ENCODE measurements at regions not wholly inside any gene's neighbourhood (a gene's known extent, or its start where the extent isn't known, plus 50 kb on each side); places are given as distances from the start of the nearest gene placed in this dataset.

- no peak for DNase-seq
Measured at GRCh38 chr14:98182393-98183055, 1089.5 kb downstream of the BCL11B start.

- DNase-seq: no peak
Measured at GRCh38 chr14:98183556-98183955, 1088.4 kb downstream of the BCL11B start.

- no peak for DNase-seq
Measured at GRCh38 chr14:98184457-98184856, 1087.5 kb downstream of the BCL11B start.

- DNase-seq: no peak
Measured at GRCh38 chr14:98185036-98185435, 1087.0 kb downstream of the BCL11B start.

DNA sequence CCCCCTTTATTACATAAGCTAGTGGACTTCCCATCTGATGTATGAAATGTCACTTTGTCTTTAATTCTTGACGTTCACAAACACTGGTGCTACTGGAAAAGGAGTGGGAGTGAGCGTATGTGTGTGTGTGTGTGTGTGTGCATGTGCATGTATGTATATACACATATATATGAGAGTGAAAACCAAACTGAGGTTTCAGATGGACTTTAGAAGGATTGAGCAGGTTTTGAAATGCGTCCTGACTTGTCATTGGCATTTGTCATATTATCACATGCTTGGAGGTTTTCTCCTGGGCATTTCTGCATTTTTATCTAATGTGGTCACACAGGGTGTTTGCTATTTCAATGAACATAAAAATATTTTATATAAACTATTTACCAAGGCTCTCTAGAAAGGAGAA is 1085.9 kb downstream of the BCL11B start:
- no peak for DNase-seq

GRCh38 chr14:98187281-98187680 is 1084.7 kb downstream of the BCL11B start:
- DNase-seq: no peak

- DNase-seq: no peak
Measured at GRCh38 chr14:98189062-98189461, 1082.9 kb downstream of the BCL11B start.

DNA sequence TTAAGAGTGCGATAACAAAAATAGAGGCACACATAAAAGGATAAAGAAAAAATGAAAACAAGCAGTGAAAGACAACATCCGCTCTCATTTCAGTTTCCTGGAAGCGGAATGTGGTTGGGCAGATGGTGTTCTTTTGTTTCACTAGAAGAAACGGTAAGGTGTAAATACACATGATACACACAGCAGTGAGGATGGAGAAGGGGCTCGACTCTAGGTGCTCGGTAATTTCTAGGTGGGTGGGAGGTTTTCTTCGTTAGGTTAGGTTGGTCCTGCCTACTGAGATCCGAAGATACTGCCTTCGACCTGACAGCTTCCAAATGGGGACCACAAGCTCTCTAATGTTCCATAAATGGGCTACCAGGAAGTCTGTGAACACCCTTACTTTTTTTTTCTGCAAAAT is 1082.5 kb downstream of the BCL11B start:
- no peak for DNase-seq

DNA sequence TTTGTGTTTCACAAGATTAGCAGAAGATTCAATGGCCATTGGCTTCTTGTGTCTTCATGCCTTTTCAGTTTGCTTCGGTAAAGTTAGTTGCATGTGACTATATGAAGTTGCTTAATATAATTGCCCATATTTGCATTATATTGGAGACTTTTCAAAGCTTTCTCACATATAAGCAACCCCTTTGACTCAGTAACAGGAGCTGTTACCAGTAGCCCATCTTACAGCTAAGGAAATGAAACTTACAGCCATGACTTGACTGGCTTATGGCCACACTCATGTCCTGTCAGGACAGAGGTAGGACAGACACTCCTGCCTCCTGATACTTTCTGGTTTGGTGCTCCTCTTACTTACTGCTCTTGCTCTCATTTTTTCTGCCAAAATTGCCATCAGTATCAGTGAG is 1082.1 kb downstream of the BCL11B start:
- no peak for DNase-seq

GRCh38 chr14:98192946-98193345 is 1079.1 kb downstream of the BCL11B start:
- DNase-seq: no peak

DNA sequence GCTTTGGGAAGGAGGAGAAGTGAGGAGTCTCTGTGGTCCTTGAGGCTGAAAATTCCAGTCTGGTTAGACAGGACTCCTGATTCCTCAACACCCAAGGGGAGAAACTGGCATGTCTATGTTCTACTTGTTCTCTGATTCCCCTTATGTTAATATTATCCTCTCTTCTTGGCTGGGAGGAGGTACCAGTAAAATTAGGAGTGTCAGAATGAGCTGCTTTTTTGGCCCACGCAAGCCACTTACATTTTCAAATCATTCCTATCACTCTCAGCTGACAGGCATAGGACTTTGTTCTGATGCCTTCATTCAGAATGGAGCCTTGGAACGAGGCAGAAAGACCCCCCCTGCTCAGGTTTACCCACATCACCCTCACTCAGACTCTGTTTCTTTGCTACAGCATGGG is 1077.2 kb downstream of the BCL11B start:
- no peak for DNase-seq

DNA sequence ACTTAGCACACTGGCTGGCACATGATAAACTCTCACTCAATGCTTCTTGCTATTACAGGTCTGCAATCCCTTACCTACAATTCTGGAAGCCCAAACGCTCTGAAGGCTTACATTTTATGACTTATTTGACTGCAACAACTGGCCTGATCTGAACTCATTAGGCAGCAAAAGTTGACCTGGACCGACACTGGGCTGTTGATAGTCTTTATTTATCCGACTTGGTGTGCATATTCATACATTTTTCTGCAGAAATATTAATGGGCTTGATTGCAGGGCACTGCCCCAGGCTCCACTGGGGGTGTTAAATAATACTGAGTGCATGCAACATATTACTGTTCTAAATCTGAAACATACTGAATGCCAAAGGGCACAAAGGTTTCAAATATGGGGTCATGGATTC is 1076.7 kb downstream of the BCL11B start:
- no peak for DNase-seq

- no peak for DNase-seq
Measured at GRCh38 chr14:98197933-98198332, 1074.1 kb downstream of the BCL11B start.

- DNase-seq: peak; percentile 71 to 74
Measured at GRCh38 chr14:98198385-98198784, 1073.6 kb downstream of the BCL11B start.

GRCh38 chr14:98200601-98201000 is 1071.4 kb downstream of the BCL11B start:
- no peak for DNase-seq

DNA sequence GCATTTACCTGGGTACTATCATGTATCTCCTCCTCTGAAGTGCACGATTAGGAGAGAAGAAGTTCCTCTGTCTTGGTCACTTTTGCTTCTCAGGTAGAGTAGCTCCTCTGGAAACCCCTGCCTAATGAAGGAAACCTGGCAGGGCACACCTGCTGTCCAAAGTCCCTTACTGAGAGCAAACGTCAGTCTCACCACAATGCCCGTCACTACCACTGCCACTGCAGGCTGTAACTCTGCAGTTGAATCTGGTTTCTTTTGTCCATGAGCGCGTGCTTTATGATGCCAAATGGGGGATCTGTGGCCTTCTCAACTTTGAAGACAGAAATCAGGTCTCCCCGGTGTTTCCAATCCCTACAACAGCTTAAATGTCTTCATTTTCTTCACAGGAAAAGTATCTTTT is 1068.6 kb downstream of the BCL11B start:
- DNase-seq: no peak

- DNase-seq: no peak
Measured at GRCh38 chr14:98204139-98204538, 1067.9 kb downstream of the BCL11B start.

GRCh38 chr14:98207415-98207814 is 1064.6 kb downstream of the BCL11B start:
- DNase-seq: no peak

DNA sequence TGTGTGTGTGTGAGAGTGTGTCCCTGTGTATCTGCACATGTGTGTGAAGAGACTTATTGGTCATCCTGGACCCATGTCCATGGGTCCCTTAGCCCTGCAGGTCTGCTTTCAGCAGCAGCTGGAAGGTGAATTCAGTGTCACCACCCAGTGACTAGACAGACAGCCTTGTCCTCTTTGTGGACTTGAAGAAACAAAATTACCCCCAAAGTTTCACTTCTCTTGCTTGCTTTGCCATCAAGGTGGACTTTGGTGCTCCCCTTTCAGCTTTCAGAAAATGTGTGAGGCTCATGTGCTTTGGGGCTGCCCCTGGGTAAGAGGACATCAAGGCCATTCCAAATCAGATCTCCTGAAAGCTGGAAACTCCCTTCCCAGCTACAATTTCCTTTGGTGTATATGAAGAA is 1063.8 kb downstream of the BCL11B start:
- no peak for DNase-seq

DNA sequence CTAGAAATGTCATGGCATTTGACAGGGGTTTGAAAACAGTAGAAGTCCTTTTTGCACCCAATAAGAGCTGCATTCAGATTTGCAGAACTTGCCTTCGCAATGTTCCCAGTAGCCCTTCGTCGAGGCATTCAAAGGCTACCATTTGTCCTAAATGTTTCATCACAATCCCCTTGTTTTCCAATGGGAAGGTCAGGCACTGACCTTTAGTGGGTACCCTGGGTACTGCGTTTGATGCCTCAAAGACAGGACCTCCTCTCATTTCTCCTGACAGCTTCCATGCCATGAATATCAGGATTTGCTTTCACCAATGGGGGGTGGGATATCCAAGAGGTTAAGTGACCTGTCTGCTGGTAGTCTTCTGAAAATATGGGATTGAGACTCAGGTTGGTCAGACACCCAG is 1063.1 kb downstream of the BCL11B start:
- DNase-seq: no peak

DNA sequence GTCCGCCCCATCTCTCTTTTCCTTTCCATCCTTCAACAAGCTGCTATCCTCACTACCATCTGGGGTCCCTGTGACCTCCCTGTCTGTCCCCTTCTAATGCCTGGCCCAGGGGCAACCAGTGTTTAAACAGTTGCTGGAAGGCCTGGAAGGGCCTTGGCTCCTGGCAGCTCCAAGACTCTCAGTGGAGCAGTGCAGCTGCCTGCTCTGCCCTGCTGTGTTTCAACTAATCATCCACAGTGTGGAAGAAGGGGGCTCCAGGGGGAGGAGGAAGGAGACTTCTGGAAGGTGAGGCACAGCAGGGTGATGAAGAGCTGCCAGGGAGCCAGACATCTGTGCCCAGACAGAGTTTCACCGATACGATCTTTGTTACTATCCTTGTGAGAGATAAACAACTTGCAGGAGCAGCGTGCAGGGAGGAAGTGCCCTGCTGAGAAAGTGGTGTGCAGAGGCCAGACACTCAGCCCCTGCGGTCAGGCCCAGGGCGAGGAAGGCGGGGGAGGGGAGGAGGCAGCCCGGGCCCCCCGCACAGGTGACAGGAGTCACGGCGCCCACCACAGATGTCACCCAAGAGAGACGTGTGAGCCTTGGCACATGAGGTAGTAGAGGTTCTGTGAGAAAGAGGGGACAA is 1061.8 kb downstream of the BCL11B start:
- DNase-seq: no peak

- no peak for DNase-seq
Measured at GRCh38 chr14:98217530-98217929, 1054.5 kb downstream of the BCL11B start.

DNA sequence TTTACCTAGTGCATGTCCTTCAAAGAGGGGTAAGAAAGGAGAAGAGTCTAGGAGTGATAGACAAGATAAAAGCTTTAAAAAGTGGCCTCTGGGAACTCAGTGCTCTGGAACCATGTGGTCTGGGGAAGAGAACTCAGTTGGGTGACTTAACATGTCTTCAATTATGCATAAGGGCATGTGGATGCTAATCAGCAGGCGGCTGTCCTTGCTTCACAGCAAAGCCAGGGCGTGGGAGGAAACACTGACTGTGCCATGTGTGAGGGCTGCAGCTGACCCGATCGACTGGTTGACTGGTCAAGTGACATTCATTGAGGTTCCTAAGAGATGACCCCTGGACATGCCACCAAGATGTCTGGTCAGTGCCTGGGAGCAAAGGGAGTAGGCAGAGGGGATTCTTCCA is 1053.8 kb downstream of the BCL11B start:
- DNase-seq: no peak

DNA sequence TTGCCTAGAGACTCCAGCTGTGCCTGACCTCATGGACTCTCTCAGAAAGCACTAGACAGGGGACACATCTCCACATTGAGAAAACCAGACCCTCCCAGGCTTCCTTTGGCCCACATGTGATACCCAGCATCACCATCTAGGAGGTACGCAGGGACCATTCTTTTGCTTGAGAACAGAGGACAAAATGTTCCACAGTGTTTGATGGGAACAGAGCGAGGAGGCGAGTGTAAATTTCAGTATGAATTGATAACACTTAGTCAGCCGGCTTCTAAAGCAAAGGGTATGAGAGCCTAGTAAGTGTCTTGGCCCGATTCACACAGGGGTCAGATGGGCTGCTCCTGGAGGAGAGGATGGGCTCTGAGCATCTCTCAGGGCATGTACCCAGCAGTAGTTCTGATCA is 1052.4 kb downstream of the BCL11B start:
- no peak for DNase-seq

DNA sequence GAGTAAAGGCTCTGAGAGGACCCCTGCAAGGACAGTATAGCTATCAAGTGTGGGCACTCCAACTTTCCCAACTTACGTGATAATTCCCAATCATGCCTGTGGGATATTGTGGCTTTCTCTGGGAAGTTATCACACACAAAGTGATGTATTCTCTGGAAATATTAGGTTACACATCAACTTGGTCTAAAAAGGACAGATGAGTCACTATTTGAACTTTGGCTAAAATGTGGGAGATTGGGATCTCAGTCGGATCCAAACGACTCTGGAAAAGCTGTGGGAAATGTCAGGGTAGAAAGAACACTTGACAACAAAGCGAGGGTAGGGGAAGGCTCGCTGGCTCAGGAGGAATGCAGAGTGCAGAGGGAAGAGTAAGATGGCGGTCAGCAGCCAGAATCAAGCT is 1048.9 kb downstream of the BCL11B start:
- no peak for DNase-seq
